GM12891 (cell line): ENCODE measurements at regions not wholly inside any gene's neighbourhood (a gene's known extent, or its start where the extent isn't known, plus 50 kb on each side); places are given as distances from the start of the nearest gene placed in this dataset.

ENCODE experiments used
- POLR2A ChIP-seq: IDR thresholded peaks from 2 replicates; pipeline ENCODE4 v1.6.1; 2011; ENCODE audit warnings: low read depth, low read length, control low read depth
- POLR2AphosphoS5 ChIP-seq: IDR thresholded peaks from 2 replicates; pipeline ENCODE4 v1.6.1; 2011; ENCODE audit warnings: low read depth, low read length, control low read depth
- POU2F2 ChIP-seq: IDR thresholded peaks from 2 replicates; pipeline ENCODE4 v1.6.1; 2011; ENCODE audit warnings: low read depth, mild to moderate bottlenecking, control low read depth, low read length, moderate library complexity
- TAF1 ChIP-seq: IDR thresholded peaks from 2 replicates; pipeline ENCODE4 v1.6.1; 2011; ENCODE audit warnings: low read depth, low read length, control low read depth

- TF ChIP-seq POLR2AphosphoS5 (no peak), POLR2A (no peak), TAF1 (no peak), POU2F2 (no peak)
These were observed 371.4 kb upstream of the TLE4 start for GRCh38 chr9:79200336-79200735.
